Peyer's patch (tissue), 4 donors: ENCODE measurements at regions not wholly inside any gene's neighbourhood (a gene's known extent, or its start where the extent isn't known, plus 50 kb on each side); places are given as distances from the start of the nearest gene placed in this dataset.

Source experiments
- DNase-seq, 3 donors: peaks; one replicate each; pipeline ENCODE4 v3.0.0-alpha.2; 2017 to 2019
- H3K27ac ChIP-seq, 4 donors: fragments of 200-600 bp; sonication (generic); one replicate each; pipeline ENCODE4 v1.5.1; 2016 to 2019
- H3K27me3 ChIP-seq, 2 donors: fragments of 200-600 bp; sonication (generic); one replicate each; pipeline ENCODE4 v1.5.1; 2019
- H3K36me3 ChIP-seq, 3 donors: fragments of 200-600 bp; sonication (generic); one replicate each; pipeline ENCODE4 v1.5.1; 2016 to 2019
- H3K4me1 ChIP-seq, 4 donors: fragments of 200-600 bp; sonication (generic); one replicate each; pipeline ENCODE4 v1.5.1; 2016 to 2019
- H3K4me3 ChIP-seq, 4 donors: fragments of 200-600 bp; sonication (generic); 1 replicate in 3 of 4; 2 replicates in 1 of 4; pipeline ENCODE4 v1.5.1; 2016 to 2019; ENCODE audit warnings: mild to moderate bottlenecking in 1 of 4
- H3K9me3 ChIP-seq, 4 donors: fragments of 200-600 bp; sonication (generic); one replicate each; pipeline ENCODE4 v1.5.1; 2016 to 2019; ENCODE audit warnings: mild to moderate bottlenecking in 1 of 4
- POLR2A ChIP-seq, 2 donors: fragments of 450-650 bp; IDR thresholded peaks; one replicate each; pipeline ENCODE4 v1.5.1; 2017; ENCODE audit warnings: antibody characterized with exemption in 2 of 2, mild to moderate bottlenecking in 2 of 2, moderate library complexity in 2 of 2
- TF ChIP-seq, protein P1 (sequence below), 6 experiments: fragments of 450-650 bp in 4 of 6; fragments of 200-600 bp in 2 of 6; sonication (generic) in 1 of 6; IDR thresholded peaks; one replicate each; pipeline ENCODE4 v1.5.1; 2017 to 2019; ENCODE audit warnings: antibody characterized with exemption in 6 of 6, mild to moderate bottlenecking in 3 of 6, moderate library complexity in 1 of 6

DNA sequence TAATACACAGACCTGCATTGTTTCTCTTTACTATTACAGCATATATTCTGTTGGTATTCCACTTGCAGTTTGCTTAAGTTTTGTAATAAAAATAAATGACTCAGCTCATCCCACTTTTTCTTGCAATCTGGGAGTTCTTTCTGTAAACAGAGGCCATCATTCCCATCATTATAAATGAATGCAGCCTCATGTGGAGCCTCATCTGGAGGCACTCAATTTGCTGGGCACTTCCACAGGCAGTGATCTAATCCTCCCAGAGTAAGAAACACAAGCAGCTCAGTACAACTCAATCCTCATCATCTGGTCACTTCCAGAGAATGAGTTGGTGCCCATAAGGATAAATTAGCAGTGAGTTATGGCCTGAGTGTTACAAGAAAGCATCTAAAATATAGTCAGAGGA lies 2801.9 kb downstream of the PCDH9 start:
- H3K9me3 ChIP-seq = no peaks in the 10 kb centered on the region
- H3K4me3 ChIP-seq = no peak overlapping the region
- no peaks in the 10 kb centered on the region for H3K27me3 ChIP-seq
- H3K27ac ChIP-seq = no peak overlapping the region
- no peaks in the 10 kb centered on the region for H3K36me3 ChIP-seq
- DNase-seq = no peak
- H3K4me1 ChIP-seq = no peaks in the 10 kb centered on the region
- no peak for TF ChIP-seq POLR2A (IDR thresholded peaks at IDR 0.05)
- TF ChIP-seq, protein P1, sequence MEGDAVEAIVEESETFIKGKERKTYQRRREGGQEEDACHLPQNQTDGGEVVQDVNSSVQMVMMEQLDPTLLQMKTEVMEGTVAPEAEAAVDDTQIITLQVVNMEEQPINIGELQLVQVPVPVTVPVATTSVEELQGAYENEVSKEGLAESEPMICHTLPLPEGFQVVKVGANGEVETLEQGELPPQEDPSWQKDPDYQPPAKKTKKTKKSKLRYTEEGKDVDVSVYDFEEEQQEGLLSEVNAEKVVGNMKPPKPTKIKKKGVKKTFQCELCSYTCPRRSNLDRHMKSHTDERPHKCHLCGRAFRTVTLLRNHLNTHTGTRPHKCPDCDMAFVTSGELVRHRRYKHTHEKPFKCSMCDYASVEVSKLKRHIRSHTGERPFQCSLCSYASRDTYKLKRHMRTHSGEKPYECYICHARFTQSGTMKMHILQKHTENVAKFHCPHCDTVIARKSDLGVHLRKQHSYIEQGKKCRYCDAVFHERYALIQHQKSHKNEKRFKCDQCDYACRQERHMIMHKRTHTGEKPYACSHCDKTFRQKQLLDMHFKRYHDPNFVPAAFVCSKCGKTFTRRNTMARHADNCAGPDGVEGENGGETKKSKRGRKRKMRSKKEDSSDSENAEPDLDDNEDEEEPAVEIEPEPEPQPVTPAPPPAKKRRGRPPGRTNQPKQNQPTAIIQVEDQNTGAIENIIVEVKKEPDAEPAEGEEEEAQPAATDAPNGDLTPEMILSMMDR (IDR thresholded peaks at IDR 0.05) = no peak

DNA sequence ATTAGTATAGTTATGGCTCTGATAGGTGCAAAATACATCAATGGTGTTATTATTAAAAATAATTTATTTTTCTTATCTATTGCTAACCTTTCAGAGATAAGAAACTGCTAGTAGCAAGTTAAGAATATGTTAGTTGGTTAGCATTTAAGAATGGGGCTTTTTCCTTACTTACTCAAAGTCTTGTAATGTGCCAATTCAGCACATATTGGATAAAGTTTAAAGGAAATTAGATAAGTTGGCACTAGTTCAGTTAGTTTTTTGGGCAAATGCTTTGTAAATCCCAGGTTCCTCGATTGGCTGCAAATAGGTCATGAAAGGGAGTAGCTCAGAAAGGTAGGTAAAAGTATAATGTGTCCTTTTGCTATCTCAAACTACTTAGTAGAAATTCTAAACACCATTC lies 2806.7 kb downstream of the PCDH9 start:
- Histone ChIP-seq H3K4me3 (no peak overlapping the region), H3K27ac (no peak overlapping the region), H3K9me3 (no peaks in the 10 kb centered on the region), H3K36me3 (no peaks in the 10 kb centered on the region), H3K27me3 (no peaks in the 10 kb centered on the region), H3K4me1 (no peaks in the 10 kb centered on the region)
- no peak for DNase-seq
- no peak for TF ChIP-seq POLR2A (IDR thresholded peaks at IDR 0.05)
- TF ChIP-seq, protein P1 (IDR thresholded peaks at IDR 0.05) = no peak

DNA sequence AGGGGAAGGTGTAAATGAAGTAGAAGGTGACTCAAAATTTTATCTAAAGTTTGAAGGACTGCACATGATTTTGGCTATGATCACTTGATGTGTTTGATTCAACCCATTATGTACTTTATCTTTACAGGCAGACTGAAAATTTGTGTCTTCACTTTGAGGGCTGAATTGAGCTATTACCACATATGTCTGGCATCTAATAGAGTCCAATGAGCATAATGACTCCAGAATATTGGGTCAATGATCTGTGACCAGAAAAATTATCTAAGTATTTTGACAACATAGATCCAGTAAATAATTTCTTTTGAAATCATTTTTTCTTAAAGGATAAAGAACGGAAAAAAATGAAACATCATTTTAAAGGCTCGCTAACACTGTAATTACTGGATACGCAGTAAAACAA lies 2810.0 kb downstream of the PCDH9 start:
- no peaks in the 10 kb centered on the region for H3K36me3 ChIP-seq
- no peaks in the 10 kb centered on the region for H3K27me3 ChIP-seq
- TF ChIP-seq POLR2A (IDR thresholded peaks at IDR 0.05) = no peak
- TF ChIP-seq, protein P1 (IDR thresholded peaks at IDR 0.05) = no peak
- no peak for DNase-seq
- no peak overlapping the region for H3K4me3 ChIP-seq
- no peaks in the 10 kb centered on the region for H3K4me1 ChIP-seq
- H3K9me3 ChIP-seq = no peaks in the 10 kb centered on the region
- H3K27ac ChIP-seq = no peak overlapping the region

DNA sequence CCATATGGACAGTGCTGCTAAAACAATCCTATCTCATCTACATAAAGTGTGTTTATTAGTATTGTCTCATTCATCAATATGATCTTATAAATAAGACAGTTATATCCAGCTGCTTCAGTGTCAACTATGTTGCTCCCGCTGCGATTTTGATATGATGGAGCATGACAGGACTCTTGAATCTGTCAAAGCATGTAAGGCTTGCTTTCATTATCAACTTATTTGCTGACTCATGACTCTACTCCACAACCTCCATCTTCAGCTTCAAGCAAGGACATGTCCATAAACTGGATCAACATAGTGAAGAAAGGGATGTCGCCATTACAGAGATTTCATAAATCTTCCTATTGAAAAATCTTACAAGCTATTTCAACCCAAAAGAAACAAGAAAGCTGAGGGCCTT lies 2812.6 kb downstream of the PCDH9 start:
- no peak for TF ChIP-seq POLR2A (IDR thresholded peaks at IDR 0.05)
- TF ChIP-seq, protein P1 (IDR thresholded peaks at IDR 0.05) = no peak
- no peaks in the 10 kb centered on the region for H3K9me3 ChIP-seq
- H3K36me3 ChIP-seq = no peaks in the 10 kb centered on the region
- no peak overlapping the region for H3K4me3 ChIP-seq
- H3K27ac ChIP-seq = no peak overlapping the region
- H3K4me1 ChIP-seq = no peaks in the 10 kb centered on the region
- H3K27me3 ChIP-seq = no peaks in the 10 kb centered on the region
- DNase-seq = no peak

DNA sequence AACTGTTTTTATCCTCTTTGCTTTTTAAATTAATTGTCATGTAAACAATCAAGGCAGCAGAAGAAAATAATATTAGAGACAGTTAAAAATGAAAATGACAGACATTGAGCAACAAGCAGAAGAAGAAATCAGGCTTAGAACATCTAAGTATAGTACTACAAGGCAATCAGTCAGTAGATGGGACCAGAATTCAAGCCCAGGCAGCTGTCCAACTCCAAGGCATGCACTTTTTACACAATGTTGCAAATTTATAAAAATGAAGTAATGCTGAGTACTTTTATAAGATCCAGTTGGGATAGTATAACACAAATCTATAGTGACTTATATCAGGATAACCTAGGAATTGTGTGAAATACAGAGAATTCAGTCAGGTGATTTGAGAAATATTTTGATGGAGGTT lies 2815.8 kb downstream of the PCDH9 start:
- Histone ChIP-seq H3K36me3 (no peaks in the 10 kb centered on the region), H3K4me3 (no peak overlapping the region), H3K9me3 (no peaks in the 10 kb centered on the region), H3K4me1 (no peaks in the 10 kb centered on the region), H3K27ac (no peak overlapping the region), H3K27me3 (no peaks in the 10 kb centered on the region)
- TF ChIP-seq, protein P1 (IDR thresholded peaks at IDR 0.05) = no peak
- TF ChIP-seq POLR2A (IDR thresholded peaks at IDR 0.05) = no peak
- no peak for DNase-seq

DNA sequence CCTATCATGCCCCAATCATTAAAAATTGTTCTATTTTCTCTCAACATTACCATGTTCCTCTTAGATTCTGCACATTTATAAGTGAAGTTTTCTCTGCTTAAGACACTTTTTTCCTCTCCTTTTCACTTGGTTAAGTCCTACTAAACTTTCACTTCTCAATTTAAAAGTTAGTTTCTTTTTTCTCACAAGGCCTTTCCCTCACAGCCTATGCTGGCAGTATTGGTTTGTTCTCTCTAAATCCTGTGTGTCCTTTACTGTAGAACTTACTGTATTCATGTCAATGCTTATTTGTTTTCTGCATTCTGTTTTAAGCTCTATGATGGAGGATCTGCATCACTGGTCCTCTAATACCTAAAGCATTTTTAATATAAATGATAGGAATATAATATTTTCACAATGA lies 2816.6 kb downstream of the PCDH9 start:
- no peak for TF ChIP-seq POLR2A (IDR thresholded peaks at IDR 0.05)
- TF ChIP-seq, protein P1 (IDR thresholded peaks at IDR 0.05) = no peak
- no peaks in the 10 kb centered on the region for H3K4me1 ChIP-seq
- H3K27ac ChIP-seq = no peak overlapping the region
- no peaks in the 10 kb centered on the region for H3K36me3 ChIP-seq
- no peak overlapping the region for H3K4me3 ChIP-seq
- no peak for DNase-seq
- H3K27me3 ChIP-seq = no peaks in the 10 kb centered on the region
- H3K9me3 ChIP-seq = no peaks in the 10 kb centered on the region
